NCI-H1048 (cell line): ENCODE measurements at regions not wholly inside any gene's neighbourhood (a gene's known extent, or its start where the extent isn't known, plus 50 kb on each side); places are given as distances from the start of the nearest gene placed in this dataset.
"Not testable (repeated sequence)": the region's sequence is repeated elsewhere in the genome, so short reads cannot be mapped to it uniquely, and the experiment has no call there.

Experiments used
- DNase-seq: peaks from one replicate; lab custom pipeline; 2025; lab: John Stamatoyannopoulos, UW

DNA sequence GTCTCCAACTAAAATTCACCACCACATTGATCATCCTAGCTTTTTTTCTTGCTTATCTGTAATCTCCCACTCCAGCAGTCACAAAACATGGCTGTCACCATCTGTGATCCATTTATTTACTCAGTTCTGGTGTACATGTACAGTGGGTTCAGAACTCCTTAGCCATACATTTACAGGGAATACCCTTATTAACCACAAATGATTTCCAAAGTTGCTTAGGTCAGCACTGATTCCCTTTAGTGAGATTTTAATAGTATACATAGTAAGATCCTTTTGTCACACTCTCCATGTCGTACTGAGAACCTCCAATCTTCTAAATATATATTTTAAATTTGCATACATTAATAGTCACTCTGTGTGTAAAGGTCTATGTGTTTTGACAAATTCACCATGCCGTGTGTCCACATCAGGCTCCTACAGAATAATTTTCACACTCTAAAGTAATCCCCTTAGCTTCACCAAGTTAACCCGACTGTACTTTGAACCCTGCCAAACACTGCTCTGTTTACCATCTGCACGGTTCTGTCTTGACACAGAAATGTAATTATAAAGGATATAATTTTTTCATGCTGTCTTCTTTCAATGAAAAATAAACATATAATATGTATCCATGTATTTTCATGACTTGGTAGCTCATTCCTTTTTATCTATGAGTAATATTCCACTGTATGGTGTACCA is 473.6 kb upstream of the ZP4 start:
- no peak for DNase-seq

GRCh38 chr1:238360474-238360873 is 469.8 kb upstream of the ZP4 start:
- DNase-seq = no peak

- DNase-seq = no peak
Measured at GRCh38 chr1:238350471-238350870, 459.7 kb upstream of the ZP4 start.

DNA sequence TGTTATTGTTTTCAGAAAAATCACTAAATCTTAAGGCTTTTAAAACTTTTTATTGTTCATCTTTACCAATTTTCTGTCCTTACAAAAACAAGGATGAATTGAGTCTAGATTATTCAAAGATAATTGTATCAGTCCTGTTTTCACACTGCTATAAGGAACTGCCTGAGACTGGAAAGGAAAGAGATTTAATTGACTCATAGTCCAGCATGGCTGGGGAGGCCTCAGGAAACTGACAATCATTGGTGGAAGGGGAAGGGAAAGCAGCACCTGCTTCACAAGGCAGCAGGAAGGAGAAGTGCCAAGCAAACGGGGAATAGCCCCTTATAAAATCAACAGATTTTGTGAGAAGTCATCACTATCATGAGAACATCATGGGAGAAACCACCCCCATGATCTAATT is 455.6 kb upstream of the ZP4 start:
- DNase-seq = no peak

GRCh38 chr1:238345837-238346236 is 455.1 kb upstream of the ZP4 start:
- DNase-seq = no peak

DNA sequence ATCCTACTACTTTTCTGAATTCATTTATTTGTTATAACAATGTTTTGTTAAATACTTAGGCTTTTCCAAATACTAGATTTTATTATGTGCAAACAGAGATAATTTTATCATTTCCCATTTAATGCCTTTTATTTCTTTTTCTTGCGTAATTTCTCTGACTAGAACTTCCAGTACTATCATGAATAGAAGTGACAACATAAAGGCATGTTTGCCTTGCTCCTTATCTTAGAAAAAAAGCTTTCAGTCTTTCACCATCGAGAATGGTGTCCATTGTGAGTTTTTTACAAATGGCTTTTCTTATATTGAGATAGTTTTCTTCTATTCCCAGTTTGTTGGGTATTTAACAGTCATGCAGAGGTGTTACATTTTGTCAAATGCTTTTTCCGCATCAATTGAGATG is 453.1 kb upstream of the ZP4 start:
- no peak for DNase-seq

- no peak for DNase-seq
Measured at GRCh38 chr1:238341395-238341794, 450.7 kb upstream of the ZP4 start.

- DNase-seq = no peak
Measured at GRCh38 chr1:238340989-238341388, 450.3 kb upstream of the ZP4 start.

DNA sequence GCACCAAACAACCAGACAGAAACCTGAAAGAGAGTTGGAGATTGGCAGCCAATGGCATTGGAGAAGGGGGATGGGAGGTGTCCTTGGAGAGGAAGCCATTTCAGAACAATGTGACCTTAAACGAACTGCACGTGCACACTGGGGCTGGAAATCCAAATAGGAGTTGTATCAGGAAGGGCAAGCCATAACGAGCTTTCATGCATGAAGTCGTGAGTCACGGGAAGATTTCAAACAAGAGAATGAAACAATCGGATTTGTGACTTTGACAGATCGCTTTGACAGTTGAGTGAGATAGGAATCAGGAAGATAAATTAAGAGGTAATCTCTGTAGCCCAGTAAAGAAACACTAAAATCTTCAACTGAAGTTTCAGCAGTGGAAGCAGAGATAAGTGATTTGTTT is 445.8 kb upstream of the ZP4 start:
- DNase-seq = no peak

DNA sequence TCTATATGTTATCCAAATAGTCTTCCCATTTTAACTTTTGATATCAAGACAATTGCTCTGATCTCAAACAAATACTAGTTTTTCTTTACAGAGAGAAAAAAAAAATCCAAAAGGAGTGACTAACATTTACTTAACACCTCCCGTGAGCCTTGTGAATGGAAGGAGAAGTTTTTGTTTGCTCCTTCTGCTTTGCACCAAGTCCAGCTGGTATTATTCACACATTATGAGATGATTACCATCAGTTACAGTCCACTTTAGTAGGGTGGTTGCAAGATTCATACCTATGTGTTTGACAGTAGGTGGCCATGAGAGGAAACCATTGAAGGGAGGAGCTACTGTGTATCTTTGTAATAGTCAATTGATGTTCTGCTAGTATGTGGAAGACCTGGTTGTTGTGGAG is 443.4 kb upstream of the ZP4 start:
- DNase-seq = no peak

GRCh38 chr1:238331557-238331956 is 440.8 kb upstream of the ZP4 start:
- no peak for DNase-seq

GRCh38 chr1:238329671-238330070 is 438.9 kb upstream of the ZP4 start:
- no peak for DNase-seq

DNA sequence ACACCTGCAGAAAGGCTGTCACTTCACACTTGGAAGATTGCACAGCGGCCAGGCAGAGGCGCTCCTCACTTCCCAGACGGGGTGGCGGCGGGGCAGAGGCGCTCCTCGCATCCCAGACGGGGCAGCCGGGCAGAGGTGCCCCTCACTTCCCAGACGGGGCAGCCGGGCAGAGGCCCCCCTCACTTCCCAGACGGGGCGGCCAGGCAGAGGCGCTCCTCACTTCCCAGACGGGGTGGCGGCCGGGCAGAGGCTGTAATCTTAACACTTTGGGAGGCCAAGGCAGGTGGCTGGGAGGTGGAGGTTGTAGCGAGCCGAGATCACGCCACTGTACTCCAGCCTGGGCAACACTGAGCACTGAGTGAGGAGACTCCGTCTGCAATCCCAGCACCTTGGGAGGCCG is 436.3 kb upstream of the ZP4 start:
- DNase-seq = not testable (repeated sequence)

DNA sequence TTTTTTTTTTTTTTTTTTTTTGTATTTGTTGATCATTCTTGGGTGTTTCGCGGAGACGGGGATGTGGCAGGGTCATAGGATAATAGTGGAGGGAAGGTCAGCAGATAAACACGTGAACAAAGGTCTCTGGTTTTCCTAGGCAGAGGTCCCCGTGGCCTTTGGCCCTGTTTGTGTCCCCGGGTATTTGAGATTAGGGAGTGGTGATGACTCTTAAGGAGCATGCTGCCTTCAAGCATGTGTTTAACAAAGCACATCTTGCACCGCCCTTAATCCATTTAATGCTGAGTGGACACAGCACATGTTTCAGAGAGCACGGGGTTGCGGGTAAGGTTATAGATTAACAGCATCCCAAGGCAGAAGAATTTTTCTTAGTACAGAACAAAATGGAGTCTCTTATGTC is 435.8 kb upstream of the ZP4 start:
- not testable (repeated sequence) for DNase-seq

- no peak for DNase-seq
Measured at GRCh38 chr1:238324211-238324864, 433.6 kb upstream of the ZP4 start.

- no peak for DNase-seq
Measured at GRCh38 chr1:238323490-238323889, 432.8 kb upstream of the ZP4 start.

- no peak for DNase-seq
Measured at GRCh38 chr1:238319957-238320356, 429.2 kb upstream of the ZP4 start.

DNA sequence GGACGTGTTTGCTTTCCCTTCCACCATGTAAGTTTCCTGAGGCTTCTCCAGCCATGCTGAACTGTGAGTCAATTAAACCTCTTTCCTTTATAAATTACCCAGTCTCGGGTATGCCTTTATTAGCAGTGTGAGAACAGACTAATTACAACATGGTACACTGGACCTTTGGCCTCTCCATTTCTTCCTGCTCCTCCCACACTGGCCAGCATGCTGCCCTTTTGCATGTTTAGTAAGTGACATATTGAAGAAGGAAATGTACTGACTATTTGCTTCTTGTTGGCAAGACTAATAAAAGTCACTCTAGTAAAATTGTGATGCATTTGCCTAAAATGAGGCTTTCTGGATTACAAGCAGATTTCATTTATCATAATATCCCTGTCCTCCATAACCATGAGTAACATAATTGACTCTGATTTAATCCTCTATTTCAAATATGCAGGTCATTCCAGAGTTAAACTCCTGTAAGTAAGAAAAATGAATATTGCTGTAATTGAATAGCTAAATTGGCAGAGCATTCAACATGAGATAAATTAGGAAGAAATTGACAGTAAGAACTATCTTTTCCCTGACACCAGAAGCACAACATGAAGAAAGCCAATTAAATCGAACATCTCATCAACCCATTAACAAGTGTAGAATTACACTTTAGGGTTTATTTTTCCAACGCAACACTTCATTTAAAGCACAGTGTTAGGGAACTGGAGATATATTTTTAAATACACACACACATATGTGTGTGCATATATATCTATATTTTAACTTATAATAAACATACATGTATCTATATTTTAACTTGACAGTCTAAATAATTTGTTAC is 427.8 kb upstream of the ZP4 start:
- DNase-seq = no peak

- no peak for DNase-seq
Measured at GRCh38 chr1:238312969-238313368, 422.2 kb upstream of the ZP4 start.

- DNase-seq = no peak
Measured at GRCh38 chr1:238306411-238306810, 415.7 kb upstream of the ZP4 start.

- DNase-seq = no peak
Measured at GRCh38 chr1:238302646-238303045, 411.9 kb upstream of the ZP4 start.

DNA sequence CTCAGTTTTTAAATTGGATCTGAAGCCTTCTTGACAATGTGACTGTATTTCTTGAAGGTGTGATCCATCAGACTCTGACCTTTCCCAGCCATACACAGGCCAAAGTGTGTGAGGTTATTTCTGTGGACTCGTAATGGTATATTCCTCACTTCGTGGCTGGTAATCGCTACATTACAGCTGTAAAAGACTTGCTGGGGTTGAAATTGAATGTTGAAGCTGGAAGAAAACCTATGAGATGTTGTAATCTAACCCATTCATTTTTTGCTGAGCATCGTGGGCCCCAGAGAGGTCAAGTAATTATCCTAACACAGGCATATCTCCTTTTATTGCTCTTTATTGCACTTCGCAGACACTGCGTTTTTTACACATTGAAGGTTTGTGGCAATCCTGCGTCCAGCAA is 405.6 kb upstream of the ZP4 start:
- DNase-seq = no peak

GRCh38 chr1:238293075-238293474 is 402.4 kb upstream of the ZP4 start:
- no peak for DNase-seq
